Fibroblast of lung (primary cell): ENCODE measurements at regions not wholly inside any gene's neighbourhood (a gene's known extent, or its start where the extent isn't known, plus 50 kb on each side); places are given as distances from the start of the nearest gene placed in this dataset.

Source experiments
- CTCF ChIP-seq, 2 donors: IDR thresholded peaks in 1 of 2; conservative IDR thresholded peaks in 1 of 2; 1 replicate in 1 of 2; 2 replicates in 1 of 2; pipeline ENCODE4 v1.5.1; 2011 to 2012; ENCODE audit warnings: low read length in 2 of 2, control low read depth in 1 of 2, inconsistent platforms in 1 of 2, low read depth in 1 of 2, mild to moderate bottlenecking in 1 of 2
- EZH2 ChIP-seq: IDR thresholded peaks from 2 replicates; pipeline ENCODE4 v1.5.1; 2012; ENCODE audit warnings: low read length, control low read depth, mild to moderate bottlenecking; ENCODE audit errors: missing control alignments

- TF ChIP-seq EZH2 = no peak
- no peak for TF ChIP-seq CTCF (conservative IDR thresholded peaks at IDR 0.05 in 1 of 2, IDR thresholded peaks at IDR 0.05 in 1 of 2; ENCODE audit: low read depth in 1 of 2, low read length in 2 of 2)
These were observed 339.8 kb downstream of the CYP26B1 start for GRCh38 chr2:71807581-71808451.
